Fibroblast of mammary gland (primary cell): ENCODE measurements at regions not wholly inside any gene's neighbourhood (a gene's known extent, or its start where the extent isn't known, plus 50 kb on each side); places are given as distances from the start of the nearest gene placed in this dataset.

Source experiments
- DNase-seq: peaks from one replicate; pipeline ENCODE4 v3.0.0-alpha.2; 2010; ENCODE audit warnings: low read depth
- H3K4me3 ChIP-seq: 2 replicates; pipeline ENCODE4 v1.5.1; 2011; ENCODE audit warnings: low read depth, mild to moderate bottlenecking, low read length, moderate library complexity; ENCODE audit not compliant: control insufficient read depth
- TF ChIP-seq, protein P1 (sequence below): conservative IDR thresholded peaks from 2 replicates; pipeline ENCODE4 v1.5.1; 2011; ENCODE audit warnings: low read depth, low read length, inconsistent platforms; ENCODE audit not compliant: control insufficient read depth, insufficient read depth

GRCh38 chr10:111231779-111232178, 154.9 kb downstream of the ADRA2A start:
- DNase-seq = no peak
- TF ChIP-seq, protein P1, sequence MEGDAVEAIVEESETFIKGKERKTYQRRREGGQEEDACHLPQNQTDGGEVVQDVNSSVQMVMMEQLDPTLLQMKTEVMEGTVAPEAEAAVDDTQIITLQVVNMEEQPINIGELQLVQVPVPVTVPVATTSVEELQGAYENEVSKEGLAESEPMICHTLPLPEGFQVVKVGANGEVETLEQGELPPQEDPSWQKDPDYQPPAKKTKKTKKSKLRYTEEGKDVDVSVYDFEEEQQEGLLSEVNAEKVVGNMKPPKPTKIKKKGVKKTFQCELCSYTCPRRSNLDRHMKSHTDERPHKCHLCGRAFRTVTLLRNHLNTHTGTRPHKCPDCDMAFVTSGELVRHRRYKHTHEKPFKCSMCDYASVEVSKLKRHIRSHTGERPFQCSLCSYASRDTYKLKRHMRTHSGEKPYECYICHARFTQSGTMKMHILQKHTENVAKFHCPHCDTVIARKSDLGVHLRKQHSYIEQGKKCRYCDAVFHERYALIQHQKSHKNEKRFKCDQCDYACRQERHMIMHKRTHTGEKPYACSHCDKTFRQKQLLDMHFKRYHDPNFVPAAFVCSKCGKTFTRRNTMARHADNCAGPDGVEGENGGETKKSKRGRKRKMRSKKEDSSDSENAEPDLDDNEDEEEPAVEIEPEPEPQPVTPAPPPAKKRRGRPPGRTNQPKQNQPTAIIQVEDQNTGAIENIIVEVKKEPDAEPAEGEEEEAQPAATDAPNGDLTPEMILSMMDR = no peak
- H3K4me3 ChIP-seq = no peak overlapping the region

GRCh38 chr10:111233439-111233838, 156.6 kb downstream of the ADRA2A start:
- peak; percentile 4 for DNase-seq
- TF ChIP-seq, protein P1 = no peak
- no peak overlapping the region for H3K4me3 ChIP-seq

GRCh38 chr10:111234234-111234913, 157.5 kb downstream of the ADRA2A start:
- H3K4me3 ChIP-seq = no peak overlapping the region
- no peak for DNase-seq
- TF ChIP-seq, protein P1 = no peak

GRCh38 chr10:111234914-111235302, 158.1 kb downstream of the ADRA2A start:
- H3K4me3 ChIP-seq = no peak overlapping the region
- no peak for DNase-seq
- TF ChIP-seq, protein P1 = no peak

DNA sequence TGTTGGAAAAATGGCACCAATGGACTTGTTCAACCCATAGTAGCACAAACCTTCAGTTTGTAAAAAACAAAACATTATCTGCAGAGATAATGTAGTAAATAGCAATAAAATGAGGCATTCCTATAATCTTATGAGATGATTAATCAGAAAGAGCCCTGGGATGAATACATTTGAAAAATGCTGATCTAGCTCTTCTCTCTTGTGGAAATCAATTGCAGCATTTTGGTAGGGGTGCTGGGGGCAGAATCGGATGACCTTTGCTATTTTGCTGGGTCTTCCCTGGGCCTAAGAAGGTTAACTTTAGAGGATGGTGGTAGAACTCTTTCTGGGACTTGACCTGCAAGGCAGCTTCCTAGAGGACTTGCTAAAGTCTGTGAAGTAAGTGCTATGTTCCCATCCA, 163.5 kb downstream of the ADRA2A start:
- TF ChIP-seq, protein P1 = no peak
- no peak overlapping the region for H3K4me3 ChIP-seq
- no peak for DNase-seq

- no peak for DNase-seq
- TF ChIP-seq, protein P1 = no peak
- no peak overlapping the region for H3K4me3 ChIP-seq
Measured at GRCh38 chr10:111243126-111243525, 166.3 kb downstream of the ADRA2A start.

DNA sequence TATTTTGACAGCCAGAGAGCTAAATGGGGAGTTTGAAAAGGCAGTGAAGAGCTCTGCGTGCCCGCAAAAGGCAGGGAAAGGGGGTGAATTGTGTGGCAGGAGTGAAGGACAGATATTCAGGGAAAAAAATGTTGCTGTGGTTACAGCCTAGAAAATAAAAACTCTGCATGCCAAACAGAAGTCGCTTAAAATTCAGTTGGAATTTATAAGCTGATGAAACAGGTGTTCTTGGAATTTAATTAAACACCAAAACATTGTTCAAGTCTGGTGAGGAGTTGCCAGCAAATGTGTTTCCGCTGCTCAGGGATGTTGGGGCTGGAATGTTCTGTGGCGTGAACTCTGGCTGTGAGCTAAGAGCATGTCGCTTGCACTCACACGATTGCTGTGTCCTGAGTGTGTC, 169.3 kb downstream of the ADRA2A start:
- TF ChIP-seq, protein P1 = no peak
- no peak overlapping the region for H3K4me3 ChIP-seq
- no peak for DNase-seq
